Activated T-cell treated with anti-CD3 and anti-CD28 coated beads for 4 hours (primary cell): ENCODE measurements at regions not wholly inside any gene's neighbourhood (a gene's known extent, or its start where the extent isn't known, plus 50 kb on each side); places are given as distances from the start of the nearest gene placed in this dataset.

ENCODE experiments used
- DNase-seq: peaks from one replicate; pipeline ENCODE4 v3.0.0-alpha.2; 2020

- DNase-seq = no peak
Measured at GRCh38 chr9:8074713-8075286, 275.2 kb upstream of the DMAC1 start.

DNA sequence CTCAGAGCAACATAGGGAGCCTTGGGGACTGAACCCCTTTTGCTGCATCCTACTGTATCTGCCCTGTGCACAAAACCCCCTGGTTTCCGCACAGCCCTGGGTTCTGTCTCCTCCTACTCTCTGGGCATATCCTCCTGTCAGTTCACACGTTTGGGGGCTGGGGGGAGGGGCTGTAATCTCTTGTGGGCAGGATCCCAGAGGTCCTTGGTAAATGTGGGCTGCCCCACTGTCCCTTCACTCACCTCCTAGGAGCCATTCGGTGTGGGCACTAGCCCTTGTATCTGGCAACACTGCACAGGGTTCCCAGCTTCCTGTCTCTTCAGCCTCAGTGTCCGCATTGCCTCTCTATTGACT lies 271.8 kb upstream of the DMAC1 start:
- no peak for DNase-seq

DNA sequence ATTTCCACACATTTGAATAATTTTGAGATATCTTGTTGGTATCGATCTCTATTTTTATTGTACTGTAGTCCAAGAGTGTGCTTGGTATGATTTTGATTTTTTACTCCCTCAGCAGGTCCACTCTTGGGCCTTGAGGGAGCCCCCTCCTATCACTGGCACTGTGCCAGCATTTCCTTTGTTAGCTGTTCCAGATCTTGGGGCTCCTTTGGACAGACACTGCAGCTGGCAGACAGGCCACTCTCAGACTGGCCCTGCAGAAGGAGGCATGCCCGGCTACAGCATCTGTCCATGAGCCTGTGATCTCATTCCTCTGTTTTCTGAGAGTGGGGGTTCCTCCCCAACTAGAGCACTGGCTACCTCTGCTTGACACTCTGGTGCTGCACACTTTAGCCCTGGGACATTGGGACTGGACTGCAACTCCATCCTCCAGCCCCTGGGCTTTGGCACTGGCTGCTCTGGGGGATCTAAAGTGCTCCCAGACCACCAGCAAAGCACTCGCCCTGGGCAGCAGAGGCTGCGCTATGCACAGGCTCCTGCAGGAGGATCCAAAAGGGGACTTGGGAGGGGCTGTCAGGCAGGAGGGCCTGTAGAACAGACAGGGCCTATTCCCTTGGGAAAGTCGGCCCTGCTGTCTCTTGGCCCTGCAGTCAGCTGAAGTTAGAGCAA lies 271.3 kb upstream of the DMAC1 start:
- no peak for DNase-seq

- DNase-seq = no peak
Measured at GRCh38 chr9:8062459-8062858, 262.9 kb upstream of the DMAC1 start.

GRCh38 chr9:8053501-8053900 lies 253.9 kb upstream of the DMAC1 start:
- DNase-seq = no peak

GRCh38 chr9:8052991-8053390 lies 253.4 kb upstream of the DMAC1 start:
- no peak for DNase-seq

- no peak for DNase-seq
Measured at GRCh38 chr9:8037745-8038144, 238.2 kb upstream of the DMAC1 start.

DNA sequence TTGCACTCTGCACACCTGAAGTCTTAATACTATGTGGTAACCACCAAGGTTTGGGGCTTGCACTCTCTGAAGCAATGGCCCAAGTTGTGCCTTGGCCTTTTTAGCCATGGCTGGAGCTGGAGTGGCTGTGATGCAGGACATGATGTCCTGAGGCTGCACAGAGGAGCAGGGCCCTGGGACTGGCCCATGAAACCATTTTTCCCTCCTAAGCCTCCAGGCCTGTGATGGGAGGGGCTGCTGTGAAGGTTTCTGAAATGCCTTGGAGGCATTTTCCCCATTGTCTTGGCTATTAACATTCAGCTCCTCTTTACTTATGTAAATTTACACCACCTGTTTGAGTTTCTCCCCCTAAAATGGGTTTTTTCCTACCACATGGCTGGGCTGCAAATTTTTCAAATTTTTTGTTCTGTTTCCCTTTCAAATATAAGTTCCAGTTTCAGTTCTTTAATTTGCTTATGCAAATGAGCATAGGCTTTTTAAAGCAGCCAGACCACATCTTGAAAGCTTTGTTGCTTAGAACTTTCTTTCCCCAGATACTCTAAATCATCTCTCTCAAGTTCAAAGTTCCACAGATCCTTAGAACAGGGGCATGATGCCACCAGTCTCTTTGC lies 237.4 kb upstream of the DMAC1 start:
- no peak for DNase-seq

DNA sequence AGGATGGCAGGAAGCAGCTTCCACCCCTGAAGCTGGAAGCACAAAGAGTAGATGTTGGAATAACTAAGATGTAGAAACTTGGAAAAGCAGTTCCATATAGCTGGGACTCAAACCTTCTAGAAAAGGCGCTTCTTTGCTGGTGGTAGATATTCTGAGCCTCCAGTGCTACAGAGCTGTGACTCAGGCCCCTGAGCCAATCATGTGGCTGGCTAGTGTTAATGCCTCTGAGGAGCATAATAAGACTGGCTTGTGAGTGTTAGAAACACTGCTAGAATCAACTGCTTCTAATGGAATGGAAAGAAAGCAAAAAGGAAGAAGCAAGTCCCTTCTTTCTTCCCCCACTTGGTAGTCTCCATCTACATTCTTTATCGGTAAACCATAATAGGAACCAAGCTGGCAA lies 234.2 kb upstream of the DMAC1 start:
- no peak for DNase-seq

DNA sequence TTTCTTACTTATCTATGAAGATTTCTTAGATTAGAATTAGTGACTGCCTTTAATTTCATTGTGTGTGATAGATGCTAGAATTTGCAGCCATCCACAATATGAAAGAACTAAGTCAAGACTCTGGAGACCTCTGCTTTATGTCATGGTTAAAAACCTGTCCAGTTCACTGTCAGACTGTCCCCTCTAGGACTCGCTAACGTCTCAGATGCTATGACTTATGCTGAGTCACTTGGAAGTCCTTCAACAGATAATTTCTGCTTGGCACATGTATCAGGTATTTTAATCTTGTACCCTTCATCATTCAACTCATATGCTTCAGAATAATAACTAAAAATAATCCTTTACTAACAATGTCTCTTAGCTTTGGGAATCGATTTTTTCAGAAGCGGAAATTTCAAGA lies 230.5 kb upstream of the DMAC1 start:
- DNase-seq = no peak

DNA sequence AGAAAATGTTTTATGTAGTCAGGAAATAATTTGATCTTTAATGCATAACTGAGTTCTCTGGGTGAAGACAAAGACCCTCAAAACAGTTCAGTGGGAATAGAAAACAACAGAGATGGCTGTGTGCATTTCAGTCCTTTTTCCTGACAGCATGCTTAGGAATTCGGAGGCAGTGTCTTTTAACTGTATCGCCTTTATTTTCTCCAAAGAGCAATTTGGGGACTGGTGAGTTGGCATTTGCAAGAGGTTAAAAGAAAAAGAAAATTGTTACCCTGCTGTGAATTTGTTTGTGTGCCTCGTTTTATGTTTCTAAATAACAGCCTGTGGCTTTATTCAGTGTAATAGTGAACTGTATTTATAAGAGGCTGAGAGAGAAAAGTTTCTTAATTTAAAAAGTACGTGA lies 227.8 kb upstream of the DMAC1 start:
- no peak for DNase-seq

DNA sequence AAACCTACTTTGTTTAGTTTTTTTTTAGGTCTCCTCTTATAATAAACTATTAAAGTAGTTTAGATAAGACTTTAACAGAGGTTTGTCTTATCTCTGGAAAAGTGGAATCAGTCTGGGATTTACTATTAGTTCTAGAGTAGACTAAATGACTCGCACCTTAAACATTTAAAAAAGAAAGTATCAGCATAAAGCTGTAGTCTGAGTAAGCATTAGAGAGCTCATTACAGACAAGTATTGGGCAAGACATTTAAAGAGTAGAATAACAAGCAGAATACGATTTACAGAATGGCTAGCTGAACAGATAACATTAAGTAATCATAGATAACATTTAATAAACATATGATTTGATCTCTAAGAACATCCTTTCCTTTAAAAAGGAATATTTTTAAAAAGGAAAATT lies 226.0 kb upstream of the DMAC1 start:
- no peak for DNase-seq

DNA sequence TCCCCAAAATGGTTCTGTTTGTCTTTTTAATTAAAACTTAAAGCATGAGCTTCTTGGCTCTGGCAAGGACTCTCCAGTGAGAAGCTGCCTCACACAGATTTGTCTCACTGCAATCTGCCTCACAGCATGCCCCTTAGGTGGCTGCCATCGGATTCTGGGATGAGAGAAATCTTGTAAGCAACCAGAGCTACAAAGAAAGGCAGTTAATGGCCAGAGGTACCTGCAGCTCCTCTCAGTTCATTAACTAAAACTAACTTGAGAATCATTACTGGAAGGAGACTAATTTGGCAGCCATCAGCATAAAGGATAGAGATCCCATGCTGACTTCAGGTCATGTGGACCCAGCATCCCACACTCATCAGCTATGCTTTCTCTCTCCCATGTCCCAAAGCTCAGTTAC lies 220.6 kb upstream of the DMAC1 start:
- DNase-seq = no peak

- DNase-seq = no peak
Measured at GRCh38 chr9:8019636-8020035, 220.1 kb upstream of the DMAC1 start.

GRCh38 chr9:8014997-8015682 lies 215.6 kb upstream of the DMAC1 start:
- no peak for DNase-seq

DNA sequence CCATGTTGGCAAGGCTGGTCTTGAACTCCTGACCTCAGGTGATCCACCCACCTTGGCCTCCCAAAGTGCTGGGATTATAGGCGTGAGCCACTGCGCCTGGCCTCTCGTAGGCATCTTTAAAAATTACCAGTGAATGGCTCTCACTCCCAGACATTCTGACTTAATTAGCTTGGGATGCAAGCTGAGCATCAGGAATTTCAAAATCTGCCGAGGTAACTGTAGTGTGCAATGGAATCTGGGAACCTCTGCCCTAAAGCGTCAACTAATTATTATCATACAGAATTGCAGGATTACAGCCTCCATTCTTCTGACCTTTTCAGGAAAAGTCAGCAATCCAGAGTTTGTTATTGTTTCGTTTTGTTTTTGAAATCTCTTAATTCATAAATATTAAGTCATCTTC lies 213.4 kb upstream of the DMAC1 start:
- no peak for DNase-seq

- DNase-seq = no peak
Measured at GRCh38 chr9:8011974-8012373, 212.4 kb upstream of the DMAC1 start.

GRCh38 chr9:7996558-7996957 lies 197.0 kb upstream of the DMAC1 start:
- DNase-seq = no peak

DNA sequence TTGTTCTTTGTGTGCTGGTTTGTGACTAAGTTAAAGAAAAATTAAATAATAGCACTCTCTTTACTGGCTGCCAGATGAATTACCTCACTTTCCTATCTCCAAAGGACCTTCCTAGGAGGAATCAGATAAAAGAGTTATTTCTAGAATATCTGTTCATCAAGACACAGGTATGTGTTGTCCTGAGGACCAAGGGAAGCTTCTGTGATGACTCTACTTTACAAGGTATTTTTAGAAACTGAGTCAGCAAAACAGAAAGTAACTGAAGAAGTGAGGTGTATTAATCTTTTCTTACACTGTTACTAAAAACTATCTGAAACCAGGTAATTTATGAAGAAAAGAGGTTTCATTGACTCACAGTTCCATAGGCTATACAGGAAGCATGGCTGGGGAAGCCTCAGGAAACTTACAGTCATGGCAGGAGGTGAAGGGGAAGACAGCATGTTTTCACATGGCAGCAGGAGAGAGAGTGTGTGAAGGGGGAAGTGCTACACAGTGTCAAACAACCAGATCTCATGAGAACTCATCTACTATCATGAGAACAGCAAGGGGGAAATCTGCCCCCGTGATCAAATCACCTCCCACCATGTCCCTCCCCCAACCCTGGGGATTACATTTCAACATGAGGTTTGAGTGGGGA lies 189.2 kb upstream of the DMAC1 start:
- no peak for DNase-seq

DNA sequence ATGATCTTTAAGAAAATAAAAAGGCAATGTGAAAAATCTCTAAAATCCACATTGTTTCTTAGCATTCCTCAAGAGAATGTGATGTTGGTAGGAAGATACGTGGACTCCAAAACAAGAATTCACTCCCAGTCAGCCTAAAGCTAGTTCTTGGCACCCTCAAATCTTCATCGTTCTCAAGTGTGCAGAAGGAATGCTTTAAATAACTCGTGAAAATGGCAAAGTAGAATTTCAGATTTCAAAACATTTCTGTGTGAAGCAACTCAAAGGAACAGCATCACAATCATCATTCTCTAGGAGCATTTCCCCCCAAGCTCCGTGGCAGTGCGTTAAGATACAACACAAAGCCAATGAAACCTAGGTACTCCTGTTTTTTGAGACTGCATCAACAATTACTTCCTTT lies 185.1 kb upstream of the DMAC1 start:
- no peak for DNase-seq

DNA sequence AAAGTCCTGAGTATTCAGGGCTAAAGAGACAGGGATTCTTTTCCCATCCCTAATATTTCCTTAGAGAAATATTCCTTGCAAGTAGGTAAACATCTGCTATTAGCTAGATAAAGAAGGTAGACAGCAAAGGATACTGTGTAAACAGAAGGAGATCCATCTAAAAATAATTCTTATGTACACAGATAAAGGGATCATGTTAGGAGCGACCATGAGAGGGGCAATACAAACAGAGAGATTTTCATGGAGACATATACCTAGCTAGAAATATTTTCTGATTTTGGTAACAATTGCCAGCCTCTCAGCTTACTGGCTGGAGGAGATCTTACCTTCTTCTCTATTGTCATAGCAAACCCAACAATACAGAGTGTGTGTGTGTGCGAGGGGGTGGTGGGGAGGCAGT lies 184.6 kb upstream of the DMAC1 start:
- DNase-seq = no peak

GRCh38 chr9:7983490-7983889 lies 183.9 kb upstream of the DMAC1 start:
- no peak for DNase-seq

GRCh38 chr9:7982907-7983306 lies 183.3 kb upstream of the DMAC1 start:
- no peak for DNase-seq
